Stimulated activated CD4-positive, alpha-beta T cell treated with anti-CD3 and anti-CD28 coated beads, Interleukin-2, amount 100 ng/mL, for 4 hours (primary cell): ENCODE measurements at regions not wholly inside any gene's neighbourhood (a gene's known extent, or its start where the extent isn't known, plus 50 kb on each side); places are given as distances from the start of the nearest gene placed in this dataset.

Source experiments
- DNase-seq: peaks from one replicate; pipeline ENCODE4 v3.0.0-alpha.2; 2020; ENCODE audit warnings: low read depth

- no peak for DNase-seq
These were observed 63.6 kb upstream of the GALNT2 start for GRCh38 chr1:230003409-230003808.

GRCh38 chr1:230005040-230005439 is 62.0 kb upstream of the GALNT2 start:
- no peak for DNase-seq

- DNase-seq: no peak
These were observed 58.3 kb upstream of the GALNT2 start for GRCh38 chr1:230008721-230009120.

GRCh38 chr1:230009611-230010313 is 57.3 kb upstream of the GALNT2 start:
- DNase-seq: no peak

- DNase-seq: no peak
These were observed 56.3 kb upstream of the GALNT2 start for GRCh38 chr1:230010603-230011332.

- no peak for DNase-seq
These were observed 55.5 kb upstream of the GALNT2 start for GRCh38 chr1:230011333-230012092.

- no peak for DNase-seq
These were observed 55.0 kb upstream of the GALNT2 start for GRCh38 chr1:230012093-230012393.

GRCh38 chr1:230012741-230013140 is 54.3 kb upstream of the GALNT2 start:
- no peak for DNase-seq

- no peak for DNase-seq
These were observed 50.9 kb upstream of the GALNT2 start for GRCh38 chr1:230016159-230016558.
